Myocyte (in vitro differentiated cells): ENCODE measurements at regions not wholly inside any gene's neighbourhood (a gene's known extent, or its start where the extent isn't known, plus 50 kb on each side); places are given as distances from the start of the nearest gene placed in this dataset.

Experiments used
- DNase-seq: peaks from one replicate; pipeline ENCODE4 v3.0.0-alpha.2; 2012; ENCODE audit warnings: low read depth

DNA sequence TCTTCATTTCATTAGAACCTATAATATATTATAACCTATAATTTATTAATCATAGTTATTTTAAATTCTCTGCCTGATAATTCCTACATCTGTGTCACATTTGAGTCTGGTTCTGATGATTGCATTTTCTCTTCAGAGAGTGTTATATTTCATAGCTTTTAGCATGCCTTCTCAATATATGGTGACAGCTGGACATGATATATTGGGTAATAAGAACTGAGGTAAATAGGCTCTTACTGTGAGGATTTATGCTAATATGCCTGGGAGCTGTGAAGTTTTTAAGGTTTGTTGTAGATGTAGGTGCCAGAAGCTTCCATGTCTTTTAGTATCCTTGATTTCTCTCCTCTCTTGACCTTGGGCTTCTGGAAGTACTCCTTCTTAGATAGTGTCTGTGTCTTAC lies 325.9 kb upstream of the SEMA3D start:
- DNase-seq, result no peak

- DNase-seq, result no peak
Observed at GRCh38 chr7:85510287-85510686, 323.4 kb upstream of the SEMA3D start.

GRCh38 chr7:85509476-85509875 lies 322.6 kb upstream of the SEMA3D start:
- DNase-seq, result no peak

GRCh38 chr7:85508642-85509410 lies 322.0 kb upstream of the SEMA3D start:
- no peak for DNase-seq

GRCh38 chr7:85498031-85498430 lies 311.2 kb upstream of the SEMA3D start:
- DNase-seq, result no peak

DNA sequence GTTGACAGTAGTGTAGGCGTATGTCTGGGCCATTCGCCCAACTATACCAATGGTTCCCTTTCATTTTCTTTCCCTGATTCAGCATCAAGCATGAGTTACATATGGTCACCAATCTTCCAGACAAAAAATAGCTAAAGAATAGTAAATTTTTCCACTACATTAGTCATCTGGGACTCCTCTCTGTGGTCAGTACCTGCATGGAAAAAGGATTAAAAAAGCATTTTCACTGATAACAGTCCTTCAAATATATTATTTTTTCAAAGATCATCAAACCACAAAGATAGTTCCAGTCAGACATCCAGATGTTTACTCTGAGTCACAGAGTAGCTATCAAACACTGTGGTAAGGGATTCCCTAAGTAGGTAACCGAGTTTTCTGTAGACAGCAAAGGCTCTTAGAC lies 302.6 kb upstream of the SEMA3D start:
- DNase-seq, result no peak

DNA sequence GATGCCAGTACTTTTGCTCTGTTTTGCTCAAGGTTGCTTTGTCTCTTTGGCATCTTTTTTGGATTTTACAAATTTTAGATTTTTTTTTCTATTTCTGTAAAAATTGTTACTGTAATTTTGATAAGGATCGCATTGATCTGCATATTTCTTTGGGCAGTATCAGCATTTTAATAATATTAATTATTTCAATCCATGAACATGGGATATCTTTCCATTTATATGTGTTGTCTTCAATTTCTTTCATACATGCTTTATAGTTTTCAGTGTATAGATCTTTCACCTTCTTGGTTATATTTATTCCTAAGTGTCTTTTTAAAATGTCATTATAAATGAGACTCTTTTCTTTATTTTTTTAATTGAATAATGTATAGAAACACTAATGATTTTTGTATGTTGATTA lies 301.6 kb upstream of the SEMA3D start:
- DNase-seq, result no peak

GRCh38 chr7:85483177-85483576 lies 296.3 kb upstream of the SEMA3D start:
- no peak for DNase-seq

GRCh38 chr7:85480666-85481065 lies 293.8 kb upstream of the SEMA3D start:
- no peak for DNase-seq

- DNase-seq, result no peak
Observed at GRCh38 chr7:85479918-85480643, 293.2 kb upstream of the SEMA3D start.

GRCh38 chr7:85478530-85478929 lies 291.7 kb upstream of the SEMA3D start:
- DNase-seq, result no peak

- DNase-seq, result no peak
Observed at GRCh38 chr7:85475476-85475875, 288.6 kb upstream of the SEMA3D start.

DNA sequence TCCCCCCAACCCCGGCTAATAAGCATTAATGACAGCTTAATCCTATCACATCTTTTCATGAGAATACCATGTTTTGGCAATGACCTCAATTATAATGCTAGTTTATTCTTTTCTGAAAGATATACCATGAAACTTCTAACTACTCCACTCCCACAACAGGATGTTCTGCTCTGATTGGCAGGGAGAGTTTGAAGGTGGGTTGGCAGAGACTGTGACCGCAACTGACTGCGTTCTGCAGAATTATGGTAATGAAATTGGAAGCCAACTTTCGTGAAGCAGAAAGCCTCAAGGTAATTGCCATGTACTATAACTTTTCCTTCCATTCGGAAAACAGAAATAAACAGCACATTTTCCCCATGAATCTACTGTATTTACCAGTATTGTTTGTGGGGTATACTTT lies 288.2 kb upstream of the SEMA3D start:
- DNase-seq, result no peak

GRCh38 chr7:85474234-85474633 lies 287.4 kb upstream of the SEMA3D start:
- no peak for DNase-seq

GRCh38 chr7:85471740-85472139 lies 284.9 kb upstream of the SEMA3D start:
- no peak for DNase-seq

GRCh38 chr7:85471307-85471706 lies 284.5 kb upstream of the SEMA3D start:
- DNase-seq, result no peak

- DNase-seq, result no peak
Observed at GRCh38 chr7:85469446-85470010, 282.7 kb upstream of the SEMA3D start.

- DNase-seq, result no peak
Observed at GRCh38 chr7:85464042-85464651, 277.3 kb upstream of the SEMA3D start.

DNA sequence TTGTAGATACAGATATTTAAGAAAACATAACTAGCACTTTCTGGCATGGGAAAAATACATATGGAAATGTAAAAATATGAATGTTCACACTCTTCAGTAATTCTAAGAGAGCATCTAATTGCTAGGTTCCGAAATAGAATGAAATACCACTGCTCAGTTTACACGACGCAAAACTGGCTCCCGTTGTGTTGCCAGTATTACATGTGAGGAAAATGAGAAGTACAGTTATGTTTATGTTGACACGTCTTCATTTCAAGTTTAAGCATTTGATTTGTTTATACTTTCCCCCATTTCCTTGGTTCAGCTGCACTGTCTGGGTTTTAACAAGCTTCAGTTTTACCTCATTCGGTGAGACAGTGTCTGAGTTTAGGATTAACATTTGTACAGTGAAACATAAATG lies 275.8 kb upstream of the SEMA3D start:
- DNase-seq, result no peak

- no peak for DNase-seq
Observed at GRCh38 chr7:85457911-85458310, 271.1 kb upstream of the SEMA3D start.

DNA sequence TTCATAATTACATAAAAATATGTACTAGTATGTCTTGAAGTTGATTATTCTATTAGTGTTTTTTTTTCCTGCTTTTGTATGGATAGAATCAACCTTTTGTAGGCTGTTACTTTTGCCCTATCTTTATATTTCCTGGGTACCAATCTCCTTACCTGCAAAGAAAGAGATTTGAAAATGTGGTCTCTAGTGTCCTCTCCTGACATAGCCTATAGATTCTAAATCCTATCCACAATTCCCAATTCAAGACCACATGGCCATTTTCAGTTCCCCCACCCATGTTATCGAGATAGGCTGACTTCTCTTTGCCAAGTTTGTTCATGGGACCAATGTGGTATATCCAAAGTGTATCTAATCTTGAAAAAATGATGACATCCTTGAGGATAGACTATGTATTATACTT lies 269.4 kb upstream of the SEMA3D start:
- DNase-seq, result no peak

- DNase-seq, result no peak
Observed at GRCh38 chr7:85454904-85455303, 268.0 kb upstream of the SEMA3D start.
